Neural progenitor cell (in vitro differentiated cells): ENCODE measurements at regions not wholly inside any gene's neighbourhood (a gene's known extent, or its start where the extent isn't known, plus 50 kb on each side); places are given as distances from the start of the nearest gene placed in this dataset.

ENCODE experiments used
- DNase-seq: peaks from one replicate; pipeline ENCODE4 v3.0.0-alpha.2; 2016; ENCODE audit warnings: low spot score
- H2AFZ ChIP-seq: fragments of 200-600 bp; sonication (generic); replicated peaks from 2 replicates; pipeline ENCODE4 v1.6.1; 2016; ENCODE audit warnings: antibody characterized with exemption
- H3F3A ChIP-seq: fragments of 200-600 bp; sonication (generic); 2 replicates; pipeline ENCODE4 v1.6.1; 2016; ENCODE audit warnings: antibody characterized with exemption, low read depth
- H3K27ac ChIP-seq: fragments of 200-600 bp; sonication (generic); 2 replicates; pipeline ENCODE4 v1.5.1; 2016; ENCODE audit warnings: mild to moderate bottlenecking
- H3K27me3 ChIP-seq: fragments of 200-600 bp; sonication (generic); 2 replicates; pipeline ENCODE4 v1.6.1; 2016; ENCODE audit warnings: mild to moderate bottlenecking, moderate library complexity
- H3K36me3 ChIP-seq: fragments of 200-600 bp; sonication (generic); 2 replicates; pipeline ENCODE4 v1.5.1; 2016
- H3K4me1 ChIP-seq: fragments of 200-600 bp; sonication (generic); 2 replicates; pipeline ENCODE4 v1.6.1; 2016; ENCODE audit warnings: mixed run types
- H3K4me2 ChIP-seq: fragments of 200-600 bp; sonication (generic); 2 replicates; pipeline ENCODE4 v1.6.1; 2016
- H3K4me3 ChIP-seq: fragments of 200-600 bp; sonication (generic); 2 replicates; pipeline ENCODE4 v1.5.1; 2016
- H3K79me2 ChIP-seq: fragments of 200-600 bp; sonication (generic); 2 replicates; pipeline ENCODE4 v1.6.1; 2016; ENCODE audit warnings: low read depth
- H3K9ac ChIP-seq: fragments of 200-600 bp; sonication (generic); 2 replicates; pipeline ENCODE4 v1.6.1; 2016
- H3K9me3 ChIP-seq: fragments of 200-600 bp; sonication (generic); 2 replicates; pipeline ENCODE4 v1.5.1; 2016; ENCODE audit warnings: low read depth
- H4K20me1 ChIP-seq: fragments of 200-600 bp; sonication (generic); 2 replicates; pipeline ENCODE4 v1.6.1; 2016; ENCODE audit warnings: low read depth
- H3K27ac Mint-ChIP-seq: 3 replicates; pipeline ENCODE4 v1.8.0; 2021; ENCODE audit warnings: mixed read lengths
- H3K27me3 Mint-ChIP-seq: 2 replicates; pipeline ENCODE4 v1.8.0; 2022; ENCODE audit warnings: low read depth, mild to moderate bottlenecking, inconsistent platforms, moderate library complexity, mixed read lengths; ENCODE audit not compliant: insufficient read depth
- H3K36me3 Mint-ChIP-seq: 3 replicates; pipeline ENCODE4 v1.8.0; 2021; ENCODE audit warnings: mixed read lengths
- H3K4me1 Mint-ChIP-seq: 3 replicates; pipeline ENCODE4 v1.8.0; 2021; ENCODE audit warnings: mixed read lengths
- H3K4me3 Mint-ChIP-seq: 3 replicates; pipeline ENCODE4 v1.8.0; 2021; ENCODE audit warnings: mild to moderate bottlenecking, moderate library complexity, mixed read lengths
- H3K9me3 Mint-ChIP-seq: 3 replicates; pipeline ENCODE4 v1.8.0; 2020; ENCODE audit warnings: mixed read lengths
- EZH2 ChIP-seq: fragments of 200-600 bp; sonication (generic); IDR thresholded peaks from 2 replicates; pipeline ENCODE4 v1.6.1; 2017; ENCODE audit warnings: antibody characterized with exemption, mild to moderate bottlenecking, moderate library complexity
- EZH2phosphoT487 ChIP-seq: fragments of 200-600 bp; sonication (generic); IDR thresholded peaks from 2 replicates; pipeline ENCODE4 v1.6.1; 2017; ENCODE audit warnings: antibody characterized with exemption
- TF ChIP-seq, protein P1 (sequence below): fragments of 200-600 bp; sonication (generic); IDR thresholded peaks from 2 replicates; pipeline ENCODE4 v1.5.1; 2017; ENCODE audit warnings: antibody characterized with exemption, mild to moderate bottlenecking

DNA sequence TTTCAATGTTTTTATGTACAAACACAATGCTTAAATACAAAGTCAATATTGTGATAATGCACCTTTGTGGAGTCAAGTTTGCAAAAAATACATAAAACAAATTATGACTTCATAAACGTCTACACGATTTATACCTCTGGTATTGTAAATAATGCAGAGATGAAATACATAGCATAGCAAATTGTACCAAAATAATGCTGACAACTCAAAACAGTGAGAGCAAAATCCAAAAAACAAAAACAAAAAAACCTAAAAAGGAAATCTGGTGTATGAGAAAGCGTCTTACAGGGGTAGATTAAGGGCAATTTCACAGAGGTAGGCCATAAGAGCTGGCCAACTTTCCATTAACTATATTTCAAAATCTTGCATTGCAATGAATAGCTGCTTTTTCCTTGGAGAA, 161.5 kb upstream of the LRRC7 start:
- no peaks in the 10 kb centered on the region for H3K4me1 Mint-ChIP-seq
- no peak overlapping the region for H3K4me3 ChIP-seq
- no peak for DNase-seq
- no peaks in the 10 kb centered on the region for H3K9me3 Mint-ChIP-seq
- H3K79me2 ChIP-seq, result no peaks in the 10 kb centered on the region
- no peak overlapping the region for H2AFZ ChIP-seq
- no peaks in the 10 kb centered on the region for H4K20me1 ChIP-seq
- H3K27me3 Mint-ChIP-seq, result peaks cover 3% of the 10 kb centered on the region
- no peaks in the 10 kb centered on the region for H3K36me3 Mint-ChIP-seq
- H3K9me3 ChIP-seq, result no peaks in the 10 kb centered on the region
- H3F3A ChIP-seq, result no peaks in the 10 kb centered on the region
- H3K27ac Mint-ChIP-seq, result no peak overlapping the region
- H3K9ac ChIP-seq, result no peak overlapping the region
- no peaks in the 10 kb centered on the region for H3K27me3 ChIP-seq
- H3K4me3 Mint-ChIP-seq, result no peak overlapping the region
- no peaks in the 10 kb centered on the region for H3K36me3 ChIP-seq
- no peak overlapping the region for H3K27ac ChIP-seq
- no peak for TF ChIP-seq EZH2
- TF ChIP-seq, protein P1, sequence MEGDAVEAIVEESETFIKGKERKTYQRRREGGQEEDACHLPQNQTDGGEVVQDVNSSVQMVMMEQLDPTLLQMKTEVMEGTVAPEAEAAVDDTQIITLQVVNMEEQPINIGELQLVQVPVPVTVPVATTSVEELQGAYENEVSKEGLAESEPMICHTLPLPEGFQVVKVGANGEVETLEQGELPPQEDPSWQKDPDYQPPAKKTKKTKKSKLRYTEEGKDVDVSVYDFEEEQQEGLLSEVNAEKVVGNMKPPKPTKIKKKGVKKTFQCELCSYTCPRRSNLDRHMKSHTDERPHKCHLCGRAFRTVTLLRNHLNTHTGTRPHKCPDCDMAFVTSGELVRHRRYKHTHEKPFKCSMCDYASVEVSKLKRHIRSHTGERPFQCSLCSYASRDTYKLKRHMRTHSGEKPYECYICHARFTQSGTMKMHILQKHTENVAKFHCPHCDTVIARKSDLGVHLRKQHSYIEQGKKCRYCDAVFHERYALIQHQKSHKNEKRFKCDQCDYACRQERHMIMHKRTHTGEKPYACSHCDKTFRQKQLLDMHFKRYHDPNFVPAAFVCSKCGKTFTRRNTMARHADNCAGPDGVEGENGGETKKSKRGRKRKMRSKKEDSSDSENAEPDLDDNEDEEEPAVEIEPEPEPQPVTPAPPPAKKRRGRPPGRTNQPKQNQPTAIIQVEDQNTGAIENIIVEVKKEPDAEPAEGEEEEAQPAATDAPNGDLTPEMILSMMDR, result no peak
- no peak for TF ChIP-seq EZH2phosphoT487
- H3K4me2 ChIP-seq, result no peak overlapping the region
- no peaks in the 10 kb centered on the region for H3K4me1 ChIP-seq

DNA sequence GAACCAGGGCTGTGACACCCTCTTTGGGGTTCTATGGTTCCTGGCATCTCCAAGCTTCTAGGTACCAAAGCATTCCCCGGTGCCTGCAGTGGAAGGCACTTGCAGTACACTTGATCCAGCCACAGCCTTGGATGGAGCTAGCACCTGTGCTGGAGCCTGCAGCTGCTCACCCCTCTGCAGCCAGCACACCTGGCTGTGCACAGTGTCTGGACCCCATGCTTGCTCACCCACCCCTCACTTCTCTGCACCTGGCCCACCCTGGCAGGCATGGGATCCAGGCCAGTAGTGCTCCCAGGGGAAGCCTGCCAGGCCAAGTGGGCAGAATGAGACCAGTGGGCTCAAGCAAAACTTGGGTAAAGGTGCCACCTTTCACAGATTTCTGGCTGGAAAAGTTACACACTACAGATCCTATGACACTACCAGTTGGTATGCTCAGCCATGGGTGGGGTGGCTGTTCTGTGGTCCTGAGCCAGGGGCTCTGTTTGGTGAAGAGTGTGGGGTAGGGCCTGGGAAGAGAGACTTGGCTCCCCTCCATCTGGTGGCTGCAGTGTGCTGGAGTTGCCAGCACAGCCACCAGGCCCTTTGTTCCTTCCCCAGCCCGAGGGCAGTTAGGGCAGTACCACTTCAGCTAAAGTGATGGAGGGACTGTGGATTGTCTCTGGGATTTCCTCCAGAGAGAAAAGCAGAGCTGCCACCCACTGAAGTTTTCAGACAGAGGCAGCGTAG, 157.8 kb upstream of the LRRC7 start:
- DNase-seq, result no peak
- Mint-ChIP-seq H3K4me1 (no peaks in the 10 kb centered on the region), H3K4me3 (no peak overlapping the region), H3K36me3 (no peaks in the 10 kb centered on the region), H3K27ac (no peak overlapping the region), H3K27me3 (peaks cover 3% of the 10 kb centered on the region), H3K9me3 (no peaks in the 10 kb centered on the region)
- Histone ChIP-seq H3F3A (no peaks in the 10 kb centered on the region), H3K4me3 (no peak overlapping the region), H2AFZ (no peak overlapping the region), H3K27ac (no peak overlapping the region), H3K79me2 (no peaks in the 10 kb centered on the region), H3K27me3 (no peaks in the 10 kb centered on the region), H3K9me3 (no peaks in the 10 kb centered on the region), H3K4me1 (no peaks in the 10 kb centered on the region), H3K36me3 (no peaks in the 10 kb centered on the region), H3K4me2 (no peak overlapping the region), H4K20me1 (no peaks in the 10 kb centered on the region), H3K9ac (no peak overlapping the region)
- TF ChIP-seq, protein P1, result no peak
- TF ChIP-seq EZH2phosphoT487, result no peak
- no peak for TF ChIP-seq EZH2

DNA sequence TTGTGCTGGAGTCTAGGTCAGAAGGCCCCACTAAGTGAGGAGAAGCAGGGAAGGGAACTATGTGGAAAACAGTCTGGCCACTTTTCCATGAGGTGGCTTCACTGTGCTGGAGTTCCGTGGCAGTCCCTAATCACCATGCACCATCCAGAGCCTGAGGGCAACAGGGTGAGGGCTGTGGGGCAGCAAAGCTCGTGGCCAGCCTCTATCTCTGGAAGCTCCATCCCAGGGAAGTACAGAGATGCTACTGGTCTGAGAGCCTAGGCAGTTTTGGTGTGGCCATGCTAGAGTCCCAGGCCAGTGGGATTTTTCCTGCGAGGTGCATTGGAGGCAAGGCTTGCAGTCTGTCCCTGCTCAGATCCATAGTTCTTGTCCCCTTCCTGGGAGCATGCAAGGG, 157.3 kb upstream of the LRRC7 start:
- Histone ChIP-seq H3K27ac (no peak overlapping the region), H4K20me1 (no peaks in the 10 kb centered on the region), H3K36me3 (no peaks in the 10 kb centered on the region), H3K79me2 (no peaks in the 10 kb centered on the region), H3K9ac (no peak overlapping the region), H3K27me3 (no peaks in the 10 kb centered on the region), H3K9me3 (no peaks in the 10 kb centered on the region), H3K4me3 (no peak overlapping the region), H3F3A (no peaks in the 10 kb centered on the region), H3K4me1 (no peaks in the 10 kb centered on the region), H2AFZ (no peak overlapping the region), H3K4me2 (no peak overlapping the region)
- no peak overlapping the region for H3K27ac Mint-ChIP-seq
- no peaks in the 10 kb centered on the region for H3K36me3 Mint-ChIP-seq
- peaks cover 3% of the 10 kb centered on the region for H3K27me3 Mint-ChIP-seq
- TF ChIP-seq EZH2, result no peak
- TF ChIP-seq, protein P1, result no peak
- TF ChIP-seq EZH2phosphoT487, result no peak
- no peaks in the 10 kb centered on the region for H3K4me1 Mint-ChIP-seq
- H3K4me3 Mint-ChIP-seq, result no peak overlapping the region
- DNase-seq, result no peak
- H3K9me3 Mint-ChIP-seq, result no peaks in the 10 kb centered on the region
